ENCODE measurements at regions not wholly inside any gene's neighbourhood (a gene's known extent, or its start where the extent isn't known, plus 50 kb on each side); places are given as distances from the start of the nearest gene placed in this dataset.

GRCh38 chr6:147779624-147780023, 271.1 kb downstream of the SAMD5 start:
- no peak overlapping the region for H3K27ac Mint-ChIP-seq
- H3K4me1 Mint-ChIP-seq = no peaks in the 10 kb centered on the region
- H3K36me3 Mint-ChIP-seq = no peaks in the 10 kb centered on the region
- H3K27me3 Mint-ChIP-seq = no peaks in the 10 kb centered on the region
- DNase-seq = no peak
- no peak overlapping the region for H3K4me3 Mint-ChIP-seq
- no peaks in the 10 kb centered on the region for H3K9me3 Mint-ChIP-seq

GRCh38 chr6:147782302-147782701, 273.8 kb downstream of the SAMD5 start:
- Mint-ChIP-seq H3K27ac (no peak overlapping the region), H3K4me3 (no peak overlapping the region), H3K9me3 (no peaks in the 10 kb centered on the region), H3K27me3 (peaks cover 4% of the 10 kb centered on the region), H3K36me3 (no peaks in the 10 kb centered on the region), H3K4me1 (no peaks in the 10 kb centered on the region)
- no peak for DNase-seq

DNA sequence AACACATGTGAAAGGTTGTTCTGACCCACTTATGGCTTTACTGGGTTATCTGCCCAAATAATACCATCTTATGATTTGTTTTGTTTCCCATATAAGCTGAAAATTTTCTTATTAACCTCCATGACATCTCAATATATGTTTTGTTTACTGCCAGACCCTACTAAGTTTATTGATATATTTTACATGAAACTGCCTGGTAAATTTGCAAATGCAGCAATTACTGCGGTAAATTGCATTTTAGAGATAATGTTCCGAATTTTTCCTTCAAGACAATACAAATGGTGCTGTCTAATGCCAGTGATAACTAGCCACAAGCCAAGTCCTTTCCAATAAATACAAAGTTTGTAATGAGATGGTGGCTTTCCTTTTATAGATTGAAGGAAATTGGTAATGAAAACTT, 275.9 kb downstream of the SAMD5 start:
- Mint-ChIP-seq H3K4me1 (no peaks in the 10 kb centered on the region), H3K4me3 (no peak overlapping the region), H3K36me3 (no peaks in the 10 kb centered on the region), H3K27ac (no peak overlapping the region), H3K9me3 (no peaks in the 10 kb centered on the region), H3K27me3 (peaks cover 4% of the 10 kb centered on the region)
- DNase-seq = no peak

GRCh38 chr6:147787417-147787816, 278.9 kb downstream of the SAMD5 start:
- peaks cover 4% of the 10 kb centered on the region for H3K27me3 Mint-ChIP-seq
- H3K36me3 Mint-ChIP-seq = no peaks in the 10 kb centered on the region
- no peak for DNase-seq
- H3K4me3 Mint-ChIP-seq = no peak overlapping the region
- H3K27ac Mint-ChIP-seq = no peak overlapping the region
- H3K4me1 Mint-ChIP-seq = no peaks in the 10 kb centered on the region
- peaks cover 3% of the 10 kb centered on the region for H3K9me3 Mint-ChIP-seq

- Mint-ChIP-seq H3K27ac (no peak overlapping the region), H3K36me3 (no peaks in the 10 kb centered on the region), H3K4me1 (no peaks in the 10 kb centered on the region), H3K27me3 (peaks cover 4% of the 10 kb centered on the region), H3K4me3 (no peak overlapping the region), H3K9me3 (peaks cover 3% of the 10 kb centered on the region)
- no peak for DNase-seq
Measured at GRCh38 chr6:147789430-147789947, 281.0 kb downstream of the SAMD5 start.

DNA sequence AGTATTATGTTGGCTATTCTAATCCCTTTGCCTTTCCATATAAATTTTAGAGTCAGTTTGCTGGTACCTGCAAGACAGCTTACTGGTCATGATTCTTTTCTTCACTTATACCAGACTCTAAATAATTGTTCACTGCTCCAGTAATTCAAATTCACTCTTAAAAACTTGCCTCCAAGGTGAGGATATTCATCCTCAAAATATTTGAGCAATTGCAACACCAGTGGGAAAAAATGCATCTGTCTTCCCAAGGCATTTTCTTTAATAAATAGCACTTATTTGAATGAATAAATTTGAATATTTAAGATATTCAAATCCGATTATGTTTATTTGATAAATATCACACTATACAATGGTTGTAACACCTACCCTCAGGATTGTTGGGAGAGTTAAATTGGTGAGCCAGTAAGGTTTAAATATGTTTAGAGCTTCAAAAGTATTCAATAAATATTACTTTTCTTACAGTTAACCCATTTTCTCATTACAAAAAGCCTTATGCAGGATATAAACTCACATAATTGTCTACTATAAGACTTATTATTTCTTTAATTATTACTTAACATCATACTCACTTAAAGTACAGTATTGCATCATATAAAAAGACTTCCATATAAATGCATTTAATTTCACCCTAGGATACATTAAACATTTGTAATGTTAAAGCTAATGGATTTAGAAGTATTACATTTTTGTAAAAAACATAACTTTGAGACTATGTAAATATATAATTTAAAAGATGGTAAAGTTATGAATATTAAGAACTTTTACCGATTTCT, 285.6 kb downstream of the SAMD5 start:
- H3K4me3 Mint-ChIP-seq = no peak overlapping the region
- DNase-seq = no peak
- no peaks in the 10 kb centered on the region for H3K36me3 Mint-ChIP-seq

GRCh38 chr6:147802459-147802858, 294.0 kb downstream of the SAMD5 start:
- DNase-seq = no peak

More for the DNA sequence above, 285.6 kb downstream of the SAMD5 start:
- Mint-ChIP-seq H3K27ac (no peak overlapping the region), H3K27me3 (no peaks in the 10 kb centered on the region), H3K9me3 (peaks cover 3% of the 10 kb centered on the region), H3K4me1 (no peaks in the 10 kb centered on the region)

DNA sequence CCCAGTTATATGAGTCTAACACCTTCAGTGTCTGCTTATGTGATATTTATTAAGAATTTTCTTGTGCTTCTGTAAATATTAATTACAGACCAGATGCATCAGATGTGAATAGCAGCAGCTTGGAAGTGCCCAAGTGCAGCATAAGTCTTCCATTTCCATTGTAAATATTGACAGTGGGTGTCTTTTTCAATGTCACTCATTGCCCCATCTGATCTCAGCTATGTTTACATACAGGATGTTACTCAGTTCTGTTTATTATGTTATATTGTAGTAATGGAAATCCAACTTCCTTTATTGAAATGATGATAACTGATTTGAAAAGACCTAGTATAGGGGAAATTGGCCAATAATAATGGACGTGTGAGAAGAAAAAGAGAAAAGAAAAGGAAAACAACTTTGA, 296.7 kb downstream of the SAMD5 start:
- Mint-ChIP-seq H3K4me1 (no peaks in the 10 kb centered on the region), H3K36me3 (no peaks in the 10 kb centered on the region), H3K4me3 (no peak overlapping the region), H3K27ac (no peak overlapping the region), H3K9me3 (peaks cover 12% of the 10 kb centered on the region), H3K27me3 (no peaks in the 10 kb centered on the region)
- no peak for DNase-seq

More at GRCh38 chr6:147802459-147802858, 294.0 kb downstream of the SAMD5 start:
- H3K4me3 Mint-ChIP-seq = no peak overlapping the region
- H3K36me3 Mint-ChIP-seq = no peaks in the 10 kb centered on the region
- peaks cover 12% of the 10 kb centered on the region for H3K9me3 Mint-ChIP-seq
- H3K27ac Mint-ChIP-seq = no peak overlapping the region
- H3K27me3 Mint-ChIP-seq = no peaks in the 10 kb centered on the region
- H3K4me1 Mint-ChIP-seq = no peaks in the 10 kb centered on the region

DNA sequence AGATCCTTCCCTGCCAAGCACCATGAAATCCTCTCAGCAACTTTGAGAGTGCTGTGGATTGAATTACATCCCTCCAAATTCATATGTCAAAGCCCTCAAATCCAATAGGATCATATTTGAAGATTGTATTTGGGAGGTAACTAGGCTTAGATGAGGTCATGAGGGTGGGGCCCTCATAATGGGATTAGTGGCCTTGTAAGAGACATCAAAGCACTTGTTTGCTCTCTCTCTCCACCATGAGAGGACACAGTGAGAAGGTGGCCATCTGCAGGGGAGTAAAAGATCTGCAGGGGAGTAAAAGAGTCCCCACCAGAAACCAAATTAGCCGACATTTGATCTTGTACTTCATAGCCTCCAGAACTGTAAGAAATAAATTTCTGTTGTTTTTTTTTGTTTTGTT, 298.2 kb downstream of the SAMD5 start:
- Mint-ChIP-seq H3K27me3 (no peaks in the 10 kb centered on the region), H3K4me1 (no peaks in the 10 kb centered on the region), H3K4me3 (no peak overlapping the region), H3K27ac (no peak overlapping the region), H3K36me3 (no peaks in the 10 kb centered on the region), H3K9me3 (peaks cover 12% of the 10 kb centered on the region)
- no peak for DNase-seq

DNA sequence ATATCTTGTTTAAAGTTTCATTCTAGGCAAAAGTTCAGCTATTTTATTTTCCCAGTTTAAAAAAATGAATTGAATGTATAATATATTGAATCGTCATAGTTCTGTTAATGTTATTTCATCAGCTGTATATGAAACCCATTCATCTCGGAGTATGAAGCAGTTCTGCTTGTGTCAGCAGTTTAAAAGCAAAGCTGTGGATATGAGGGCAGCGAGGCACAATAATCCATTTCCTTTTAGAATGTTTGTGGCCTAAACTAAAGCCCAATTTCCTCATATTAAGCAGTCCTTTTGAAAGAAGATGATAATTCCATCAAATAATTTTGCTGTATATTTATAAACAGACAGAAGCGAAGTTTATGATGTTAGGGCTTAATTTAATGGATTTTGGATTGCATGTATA, 300.1 kb downstream of the SAMD5 start:
- H3K4me1 Mint-ChIP-seq = no peaks in the 10 kb centered on the region
- DNase-seq = no peak
- no peak overlapping the region for H3K27ac Mint-ChIP-seq
- H3K36me3 Mint-ChIP-seq = no peaks in the 10 kb centered on the region
- peaks cover 12% of the 10 kb centered on the region for H3K9me3 Mint-ChIP-seq
- no peak overlapping the region for H3K4me3 Mint-ChIP-seq
- H3K27me3 Mint-ChIP-seq = no peaks in the 10 kb centered on the region

- no peak overlapping the region for H3K4me3 Mint-ChIP-seq
- H3K27ac Mint-ChIP-seq = no peak overlapping the region
- H3K4me1 Mint-ChIP-seq = no peaks in the 10 kb centered on the region
- no peaks in the 10 kb centered on the region for H3K27me3 Mint-ChIP-seq
- no peak for DNase-seq
- H3K9me3 Mint-ChIP-seq = no peaks in the 10 kb centered on the region
- no peaks in the 10 kb centered on the region for H3K36me3 Mint-ChIP-seq
Measured at GRCh38 chr6:147811913-147812629, 303.6 kb downstream of the SAMD5 start.

- no peaks in the 10 kb centered on the region for H3K36me3 Mint-ChIP-seq
- H3K27me3 Mint-ChIP-seq = no peaks in the 10 kb centered on the region
- no peak overlapping the region for H3K27ac Mint-ChIP-seq
- peaks cover 2% of the 10 kb centered on the region for H3K9me3 Mint-ChIP-seq
- no peak for DNase-seq
- H3K4me1 Mint-ChIP-seq = no peaks in the 10 kb centered on the region
- H3K4me3 Mint-ChIP-seq = no peak overlapping the region
Measured at GRCh38 chr6:147817042-147817689, 308.7 kb downstream of the SAMD5 start.

DNA sequence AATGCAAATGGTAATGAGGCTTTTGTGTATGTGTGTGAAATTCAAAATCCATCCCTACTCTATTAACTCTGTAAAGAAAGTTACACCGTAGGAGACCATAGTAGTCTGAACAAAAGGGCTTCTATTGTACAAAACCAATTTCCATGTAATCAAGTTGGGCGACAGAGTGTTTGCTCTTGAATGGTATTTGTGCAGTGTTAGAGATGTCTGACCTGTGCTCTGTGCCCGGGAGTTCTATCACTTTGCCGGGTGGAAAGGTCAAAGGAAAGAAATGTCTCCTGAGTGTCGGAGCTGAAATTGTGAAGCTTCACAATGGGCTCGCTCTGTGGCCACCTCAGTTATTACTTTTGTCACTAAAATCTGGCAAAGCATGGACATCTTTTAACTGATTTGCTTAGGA, 312.0 kb downstream of the SAMD5 start:
- no peak for DNase-seq
- H3K4me3 Mint-ChIP-seq = no peak overlapping the region

GRCh38 chr6:147821295-147821897, 312.9 kb downstream of the SAMD5 start:
- no peak for DNase-seq
- H3K4me3 Mint-ChIP-seq = no peak overlapping the region
- no peaks in the 10 kb centered on the region for H3K36me3 Mint-ChIP-seq
- H3K9me3 Mint-ChIP-seq = peaks cover 2% of the 10 kb centered on the region
- H3K27me3 Mint-ChIP-seq = no peaks in the 10 kb centered on the region
- H3K27ac Mint-ChIP-seq = no peak overlapping the region
- H3K4me1 Mint-ChIP-seq = no peaks in the 10 kb centered on the region

More for the DNA sequence above, 312.0 kb downstream of the SAMD5 start:
- Mint-ChIP-seq H3K4me1 (no peaks in the 10 kb centered on the region), H3K27ac (no peak overlapping the region), H3K36me3 (no peaks in the 10 kb centered on the region), H3K27me3 (no peaks in the 10 kb centered on the region), H3K9me3 (peaks cover 2% of the 10 kb centered on the region)

GRCh38 chr6:147823936-147824335, 315.4 kb downstream of the SAMD5 start:
- Mint-ChIP-seq H3K27me3 (no peaks in the 10 kb centered on the region), H3K4me1 (no peaks in the 10 kb centered on the region)

More at GRCh38 chr6:147823936-147824335, 315.4 kb downstream of the SAMD5 start:
- no peak for DNase-seq
- Mint-ChIP-seq H3K9me3 (peaks cover 2% of the 10 kb centered on the region), H3K36me3 (no peaks in the 10 kb centered on the region), H3K27ac (no peak overlapping the region), H3K4me3 (no peak overlapping the region)
